OCI-LY3 (cell line): ENCODE measurements at regions not wholly inside any gene's neighbourhood (a gene's known extent, or its start where the extent isn't known, plus 50 kb on each side); places are given as distances from the start of the nearest gene placed in this dataset.

ENCODE experiments used
- H2AFZ ChIP-seq: fragments of 200-600, 300-600 bp; shearing (Covaris generic); 2 replicates; pipeline ENCODE4 v1.6.0; 2014; ENCODE audit warnings: antibody characterized with exemption, low read depth, low read length
- H3K27ac ChIP-seq: fragments of 200-600, 300-600 bp; sonication (generic); 2 replicates; pipeline ENCODE4 v1.5.1; 2014; ENCODE audit warnings: mild to moderate bottlenecking, low read length, moderate library complexity, mixed read lengths
- H3K27me3 ChIP-seq: fragments of 200-600, 300-600 bp; sonication (generic); 2 replicates; pipeline ENCODE4 v1.6.1; 2014; ENCODE audit warnings: low read depth, low read length, mixed read lengths
- H3K36me3 ChIP-seq: fragments of 200-600, 300-600 bp; sonication (generic); replicated peaks from 2 replicates; pipeline ENCODE3; 2014; ENCODE audit warnings: low read depth, low read length, mixed read lengths
- H3K4me1 ChIP-seq: fragments of 300-600, 200-600 bp; sonication (generic); 2 replicates; pipeline ENCODE4 v1.6.1; 2014; ENCODE audit warnings: low read length, mixed read lengths
- H3K4me2 ChIP-seq: fragments of 200-600, 300-600 bp; sonication (generic); 2 replicates; pipeline ENCODE4 v1.6.1; 2014; ENCODE audit warnings: low read length, mixed read lengths
- H3K4me3 ChIP-seq: fragments of 300-600, 200-600 bp; sonication (generic); 2 replicates; pipeline ENCODE4 v1.5.1; 2014; ENCODE audit warnings: antibody characterized with exemption, mild to moderate bottlenecking, low read length, moderate library complexity
- H3K79me2 ChIP-seq: fragments of 300-600, 200-600 bp; shearing (Covaris generic); 2 replicates; pipeline ENCODE4 v1.6.1; 2014; ENCODE audit warnings: mild to moderate bottlenecking, low read length, mixed read lengths
- H3K9ac ChIP-seq: fragments of 300-600, 200-600 bp; shearing (Covaris generic); 2 replicates; pipeline ENCODE4 v1.6.0; 2014; ENCODE audit warnings: mild to moderate bottlenecking, low read length, moderate library complexity
- H3K9me3 ChIP-seq: fragments of 200-600, 300-600 bp; shearing (Covaris generic); 2 replicates; pipeline ENCODE4 v1.6.1; 2014; ENCODE audit warnings: low read length, mixed read lengths; ENCODE audit not compliant: insufficient read depth
- H4K20me1 ChIP-seq: fragments of 200-600, 300-600 bp; sonication (generic); 2 replicates; pipeline ENCODE4 v1.6.1; 2016; ENCODE audit warnings: low read length, mixed read lengths; ENCODE audit not compliant: insufficient read depth
- CTCF ChIP-seq: fragments of 200-600, 300-600 bp; sonication (generic); IDR thresholded peaks from 2 replicates; pipeline ENCODE4 v1.5.1; 2014; ENCODE audit warnings: antibody characterized with exemption, low read length, low read depth
- EZH2phosphoT487 ChIP-seq: fragments of 200-600 bp; shearing (Covaris generic); IDR thresholded peaks from 2 replicates; pipeline ENCODE4 v1.6.1; 2018; ENCODE audit warnings: antibody characterized with exemption, mixed run types, low read depth

- no peak for TF ChIP-seq CTCF
- no peak for TF ChIP-seq EZH2phosphoT487
- Histone ChIP-seq H3K36me3 (no peaks in the 10 kb centered on the region), H3K9me3 (no peaks in the 10 kb centered on the region), H3K9ac (no peak overlapping the region), H3K4me2 (no peak overlapping the region), H3K4me3 (no peak overlapping the region), H2AFZ (no peak overlapping the region), H4K20me1 (no peaks in the 10 kb centered on the region), H3K27me3 (no peaks in the 10 kb centered on the region), H3K4me1 (no peaks in the 10 kb centered on the region), H3K27ac (no peak overlapping the region), H3K79me2 (no peaks in the 10 kb centered on the region)
Observed at GRCh38 chr16:65825191-65825856, 541.2 kb upstream of the CDH5 start.

GRCh38 chr16:65822148-65822547 lies 544.3 kb upstream of the CDH5 start:
- no peaks in the 10 kb centered on the region for H3K79me2 ChIP-seq
- H3K4me1 ChIP-seq = no peaks in the 10 kb centered on the region
- no peak overlapping the region for H3K27ac ChIP-seq
- H2AFZ ChIP-seq = no peak overlapping the region
- H3K4me3 ChIP-seq = no peak overlapping the region
- H4K20me1 ChIP-seq = no peaks in the 10 kb centered on the region
- H3K27me3 ChIP-seq = no peaks in the 10 kb centered on the region
- no peak overlapping the region for H3K4me2 ChIP-seq
- TF ChIP-seq EZH2phosphoT487 (no peak), CTCF (no peak)
- H3K9me3 ChIP-seq = no peaks in the 10 kb centered on the region
- no peaks in the 10 kb centered on the region for H3K36me3 ChIP-seq
- no peak overlapping the region for H3K9ac ChIP-seq

- no peaks in the 10 kb centered on the region for H4K20me1 ChIP-seq
- no peaks in the 10 kb centered on the region for H3K27me3 ChIP-seq
- no peak overlapping the region for H3K4me2 ChIP-seq
- no peak overlapping the region for H3K27ac ChIP-seq
- no peaks in the 10 kb centered on the region for H3K9me3 ChIP-seq
- TF ChIP-seq EZH2phosphoT487 (no peak), CTCF (no peak)
- no peaks in the 10 kb centered on the region for H3K79me2 ChIP-seq
- no peak overlapping the region for H2AFZ ChIP-seq
- no peaks in the 10 kb centered on the region for H3K36me3 ChIP-seq
- no peak overlapping the region for H3K9ac ChIP-seq
- no peak overlapping the region for H3K4me3 ChIP-seq
- H3K4me1 ChIP-seq = no peaks in the 10 kb centered on the region
Observed at GRCh38 chr16:65819136-65819898, 547.2 kb upstream of the CDH5 start.

- Histone ChIP-seq H4K20me1 (no peaks in the 10 kb centered on the region), H3K27me3 (no peaks in the 10 kb centered on the region), H3K9ac (no peak overlapping the region), H3K4me3 (no peak overlapping the region), H3K27ac (no peak overlapping the region), H3K4me2 (no peak overlapping the region), H3K36me3 (no peaks in the 10 kb centered on the region), H3K9me3 (no peaks in the 10 kb centered on the region), H3K4me1 (no peaks in the 10 kb centered on the region), H2AFZ (no peak overlapping the region), H3K79me2 (no peaks in the 10 kb centered on the region)
- TF ChIP-seq CTCF (no peak), EZH2phosphoT487 (no peak)
Observed at GRCh38 chr16:65817799-65818198, 548.7 kb upstream of the CDH5 start.
